VCaP (cell line): ENCODE measurements at regions not wholly inside any gene's neighbourhood (a gene's known extent, or its start where the extent isn't known, plus 50 kb on each side); places are given as distances from the start of the nearest gene placed in this dataset.

Source experiments
- H3K27ac ChIP-seq: fragments of 450-650 bp; 2 replicates; pipeline ENCODE4 v1.5.1; 2017
- CTCF ChIP-seq: fragments of 450-650 bp; conservative IDR thresholded peaks from 2 replicates; pipeline ENCODE4 v1.5.1; 2017; ENCODE audit warnings: mild to moderate bottlenecking, moderate library complexity

- TF ChIP-seq CTCF: no peak
- no peak overlapping the region for H3K27ac ChIP-seq
These were observed 240.2 kb downstream of the IRX1 start for GRCh38 chr5:3835811-3836210.

GRCh38 chr5:3836528-3836927, 240.9 kb downstream of the IRX1 start:
- TF ChIP-seq CTCF: no peak
- H3K27ac ChIP-seq: no peak overlapping the region

- H3K27ac ChIP-seq: no peak overlapping the region
- no peak for TF ChIP-seq CTCF
These were observed 241.9 kb downstream of the IRX1 start for GRCh38 chr5:3837506-3837905.

GRCh38 chr5:3839151-3839550, 243.5 kb downstream of the IRX1 start:
- TF ChIP-seq CTCF: no peak
- H3K27ac ChIP-seq: no peak overlapping the region

GRCh38 chr5:3842591-3842990, 247.0 kb downstream of the IRX1 start:
- H3K27ac ChIP-seq: no peak overlapping the region
- no peak for TF ChIP-seq CTCF

- H3K27ac ChIP-seq: no peak overlapping the region
These were observed 248.1 kb downstream of the IRX1 start for GRCh38 chr5:3843706-3844105.

GRCh38 chr5:3844266-3844665, 248.6 kb downstream of the IRX1 start:
- H3K27ac ChIP-seq: no peak overlapping the region
- TF ChIP-seq CTCF: no peak

More at GRCh38 chr5:3843706-3844105, 248.1 kb downstream of the IRX1 start:
- no peak for TF ChIP-seq CTCF

- no peak overlapping the region for H3K27ac ChIP-seq
- no peak for TF ChIP-seq CTCF
These were observed 249.6 kb downstream of the IRX1 start for GRCh38 chr5:3845230-3845629.
